IMR-90 (cell line): ENCODE measurements at regions not wholly inside any gene's neighbourhood (a gene's known extent, or its start where the extent isn't known, plus 50 kb on each side); places are given as distances from the start of the nearest gene placed in this dataset.

Source experiments
- ATAC-seq: fragments of 200-7000 bp; cut with Tn5 transposase; 2 replicates; pipeline ENCODE4 v1.9.1; 2020; ENCODE audit warnings: low read depth, mild to moderate bottlenecking, moderate library complexity
- BruUV-seq: library from RNA; stranded (reverse); fragments of 400-500 nt; replicated peaks from 2 replicates; lab custom pipeline; 2021; lab: Mats Ljungman, UMichigan
- CTCF ChIA-PET: fragments of 300-600 bp; formaldehyde crosslinking; extraction: SDS; loops from one replicate; lab custom pipeline; 2021; ENCODE audit warnings: antibody characterized with exemption; lab: Yijun Ruan, JAX
- POLR2A ChIA-PET: fragments of 300-600 bp; sonication (Branson Sonifier 250); formaldehyde crosslinking; loops from one replicate; lab custom pipeline; 2022; ENCODE audit warnings: antibody characterized with exemption; ENCODE audit not compliant: unreplicated experiment; lab: Charles Lee
- DNase-seq: peaks from one replicate; pipeline ENCODE4 v3.0.0; 2013
- H2AFZ ChIP-seq: replicated peaks from 2 replicates; pipeline ENCODE3; 2013; ENCODE audit warnings: low read length, mild to moderate bottlenecking; ENCODE audit not compliant: poor library complexity
- H2AK5ac ChIP-seq: 2 replicates; pipeline ENCODE4 v1.6.1; 2013; ENCODE audit warnings: low read depth, low read length, inconsistent platforms
- H2AK9ac ChIP-seq: replicated peaks from 2 replicates; pipeline ENCODE3; 2013; ENCODE audit warnings: mild to moderate bottlenecking, low read depth, low read length, moderate library complexity; ENCODE audit not compliant: poor library complexity
- H2BK120ac ChIP-seq: 2 replicates; pipeline ENCODE4 v1.6.1; 2013; ENCODE audit warnings: low read depth, low read length, inconsistent platforms
- H2BK15ac ChIP-seq: 3 replicates; pipeline ENCODE4 v1.6.1; 2013; ENCODE audit warnings: low read depth, low read length, inconsistent platforms
- H2BK20ac ChIP-seq: 2 replicates; pipeline ENCODE4 v1.6.1; 2013; ENCODE audit warnings: low read depth, mild to moderate bottlenecking, inconsistent platforms, low read length, moderate library complexity
- H2BK5ac ChIP-seq: 2 replicates; pipeline ENCODE4 v1.6.1; 2013; ENCODE audit warnings: mild to moderate bottlenecking, low read depth, low read length, inconsistent platforms; ENCODE audit not compliant: poor library complexity, severe bottlenecking
- H3K14ac ChIP-seq: replicated peaks from 2 replicates; pipeline ENCODE4 v1.6.1; 2013; ENCODE audit warnings: low read depth, low read length, inconsistent platforms
- H3K18ac ChIP-seq: 2 replicates; pipeline ENCODE4 v1.6.1; 2013; ENCODE audit warnings: low read depth, low read length, control low read depth
- H3K23ac ChIP-seq: 2 replicates; pipeline ENCODE4 v1.6.1; 2013; ENCODE audit warnings: low read depth, low read length, inconsistent platforms
- H3K27ac ChIP-seq: 2 replicates; pipeline ENCODE4 v1.5.1; 2013; ENCODE audit warnings: mild to moderate bottlenecking, control low read depth, low read length; ENCODE audit not compliant: insufficient read depth
- H3K27me3 ChIP-seq: 2 replicates; pipeline ENCODE4 v1.6.1; 2013; ENCODE audit warnings: low read length; ENCODE audit not compliant: control insufficient read depth, insufficient read depth
- H3K36me3 ChIP-seq: 2 replicates; pipeline ENCODE4 v1.6.1; 2013; ENCODE audit warnings: low read length, mixed read lengths; ENCODE audit not compliant: control insufficient read depth, insufficient read depth
- H3K4ac ChIP-seq: 2 replicates; pipeline ENCODE4 v1.6.1; 2013; ENCODE audit warnings: low read depth, low read length, inconsistent platforms
- H3K4me1 ChIP-seq: 2 replicates; pipeline ENCODE4 v1.6.1; 2013; ENCODE audit warnings: low read length, mixed read lengths; ENCODE audit not compliant: control insufficient read depth, insufficient read depth
- H3K4me2 ChIP-seq: 2 replicates; pipeline ENCODE4 v1.6.1; 2013; ENCODE audit warnings: low read depth, mild to moderate bottlenecking, control low read depth, low read length, moderate library complexity
- H3K4me3 ChIP-seq: 2 replicates; pipeline ENCODE4 v1.5.1; 2013; ENCODE audit warnings: low read depth, mild to moderate bottlenecking, control low read depth, low read length, moderate library complexity; ENCODE audit not compliant: insufficient read depth
- H3K56ac ChIP-seq: 2 replicates; pipeline ENCODE4 v1.6.1; 2013; ENCODE audit warnings: low read length, inconsistent platforms; ENCODE audit not compliant: insufficient read depth; ENCODE audit errors: extremely low read depth
- H3K79me1 ChIP-seq, 2 experiments: 2 replicates each; pipeline ENCODE4 v1.6.1; 2013; ENCODE audit warnings: low read length in 2 of 2, inconsistent platforms in 1 of 2, low read depth in 1 of 2
- H3K9ac ChIP-seq: 2 replicates; pipeline ENCODE4 v1.6.1; 2013; ENCODE audit warnings: low read depth, low read length, control low read depth
- H3K9me1 ChIP-seq: 2 replicates; pipeline ENCODE4 v1.6.1; 2013; ENCODE audit warnings: low read length, inconsistent platforms; ENCODE audit not compliant: insufficient read depth
- H3K9me3 ChIP-seq: 2 replicates; pipeline ENCODE4 v1.6.1; 2013; ENCODE audit warnings: low read length; ENCODE audit not compliant: control insufficient read depth, insufficient read depth
- H4K20me1 ChIP-seq: 2 replicates; pipeline ENCODE4 v1.6.1; 2013; ENCODE audit warnings: low read length, inconsistent platforms; ENCODE audit not compliant: insufficient read depth
- H4K5ac ChIP-seq: 2 replicates; pipeline ENCODE4 v1.6.1; 2013; ENCODE audit warnings: mild to moderate bottlenecking, low read depth, low read length, control low read depth
- H4K8ac ChIP-seq, 2 experiments: 2 replicates each; pipeline ENCODE4 v1.6.1; 2013; ENCODE audit warnings: low read depth in 2 of 2, low read length in 2 of 2, control low read depth in 1 of 2, inconsistent platforms in 1 of 2
- H4K91ac ChIP-seq: 2 replicates; pipeline ENCODE4 v1.6.1; 2013; ENCODE audit warnings: low read depth, low read length, inconsistent platforms; ENCODE audit not compliant: insufficient read depth
- BHLHE40 ChIP-seq: fragments of 150-350 bp; IDR thresholded peaks from 2 replicates; pipeline ENCODE4 v1.6.1; 2016; ENCODE audit warnings: mild to moderate bottlenecking, low read depth, low read length
- CEBPB ChIP-seq: IDR thresholded peaks from 2 replicates; pipeline ENCODE4 v1.6.1; 2012; ENCODE audit warnings: low read depth, low read length, improper control_type of control experiment
- CHD1 ChIP-seq: IDR thresholded peaks from 2 replicates; pipeline ENCODE4 v1.6.1; 2012; ENCODE audit warnings: low read depth, low read length, improper control_type of control experiment
- CTCF ChIP-seq: conservative IDR thresholded peaks from 2 replicates; pipeline ENCODE4 v1.5.1; 2012; ENCODE audit warnings: mild to moderate bottlenecking, low read depth, low read length, improper control_type of control experiment
- ELK1 ChIP-seq: fragments of 150-350 bp; IDR thresholded peaks from 2 replicates; pipeline ENCODE4 v1.6.1; 2016; ENCODE audit warnings: low read depth, mild to moderate bottlenecking, low read length, moderate library complexity, borderline replicate concordance
- FOS ChIP-seq: fragments of 150-350 bp; IDR thresholded peaks from 2 replicates; pipeline ENCODE4 v1.6.1; 2016; ENCODE audit warnings: low read depth, low read length
- MAFK ChIP-seq: IDR thresholded peaks from 2 replicates; pipeline ENCODE4 v1.6.1; 2012; ENCODE audit warnings: low read depth, low read length, improper control_type of control experiment
- MAZ ChIP-seq: IDR thresholded peaks from 2 replicates; pipeline ENCODE4 v1.6.1; 2012; ENCODE audit warnings: low read depth, mild to moderate bottlenecking, low read length, improper control_type of control experiment, moderate library complexity, borderline replicate concordance
- MXI1 ChIP-seq: IDR thresholded peaks from 2 replicates; pipeline ENCODE4 v1.6.1; 2012; ENCODE audit warnings: low read depth, mild to moderate bottlenecking, low read length, moderate library complexity, borderline replicate concordance
- NFE2L2 ChIP-seq: fragments of 150-350 bp; IDR thresholded peaks from 2 replicates; pipeline ENCODE4 v1.6.1; 2016; ENCODE audit warnings: low read depth, mild to moderate bottlenecking, low read length
- POLR2A ChIP-seq: IDR thresholded peaks from 2 replicates; pipeline ENCODE4 v1.6.1; 2012; ENCODE audit warnings: mild to moderate bottlenecking, low read depth, low read length
- RAD21 ChIP-seq: IDR thresholded peaks from 2 replicates; pipeline ENCODE4 v1.6.1; 2012; ENCODE audit warnings: low read length, improper control_type of control experiment
- RCOR1 ChIP-seq: IDR thresholded peaks from 2 replicates; pipeline ENCODE4 v1.6.1; 2012; ENCODE audit warnings: mild to moderate bottlenecking, low read length, improper control_type of control experiment; ENCODE audit not compliant: insufficient replicate concordance
- RFX5 ChIP-seq: IDR thresholded peaks from 2 replicates; pipeline ENCODE4 v1.8.0; 2012; ENCODE audit warnings: low read depth, mild to moderate bottlenecking, low read length, moderate library complexity
- SMC3 ChIP-seq: fragments of 150-350 bp; IDR thresholded peaks from 2 replicates; pipeline ENCODE4 v1.6.1; 2016; ENCODE audit warnings: low read depth, mild to moderate bottlenecking, antibody characterized with exemption, low read length, moderate library complexity
- USF2 ChIP-seq: fragments of 150-350 bp; IDR thresholded peaks from 2 replicates; pipeline ENCODE4 v1.6.1; 2017; ENCODE audit warnings: mild to moderate bottlenecking, antibody characterized with exemption, low read length, low read depth
- WGBS, 2 experiments: methylation state at CpG; one replicate each; pipeline versions ENCODE4 v1.1.5 to v1.1.7; 2013; ENCODE audit warnings: missing lambda C conversion rate in 2 of 2; ENCODE audit not compliant: insufficient read length in 1 of 2; ENCODE audit errors: extremely low coverage in 2 of 2; 5-methylcytosine and 5-hydroxymethylcytosine counted together
- dilution Hi-C: fragments of 300-500 bp; cut with HindIII; formaldehyde crosslinking; loops from one replicate; pipeline ENCODE4 v1.14.3; 2018; ENCODE audit warnings: low sequenced_read_pairs; ENCODE audit not compliant: unreplicated experiment
- in situ Hi-C: fragments of 300-500 bp; cut with MboI; formaldehyde crosslinking; loops from 3 replicates; pipeline ENCODE4 v1.14.3; 2019; ENCODE audit warnings: low sequenced_read_pairs, inconsistent platforms, mixed read lengths
- intact Hi-C: fragments of 100-400 bp; cut with micrococcal nuclease; formaldehyde crosslinking; loops from 2 replicates; pipeline ENCODE4 v1.10.0; 2022

GRCh38 chr5:53259176-53259575 is 149.6 kb upstream of the MOCS2 start:
- no TSS peak for BruUV-seq
- ATAC-seq: no peak

More at GRCh38 chr5:53259176-53259575, 149.6 kb upstream of the MOCS2 start:
- no peaks in the 10 kb centered on the region for H3K79me1 ChIP-seq
- no peak overlapping the region for H3K4me2 ChIP-seq
- no peak overlapping the region for H2BK5ac ChIP-seq
- no peak overlapping the region for H3K56ac ChIP-seq
- no peak overlapping the region for H3K27ac ChIP-seq
- H4K91ac ChIP-seq: peak overlapping the region; percentile 11
- H3K9me1 ChIP-seq: 0 out of 2 replicates have a peak, but pooled peaks cover 3% of the 10 kb centered on the region
- no peaks in the 10 kb centered on the region for H3K36me3 ChIP-seq
- peak overlapping the region; percentile 17; the same call in 1 of the 2 replicates for H2AK5ac ChIP-seq
- H2BK15ac ChIP-seq: peak overlapping the region; percentile 85; the same call in 2 of the 3 replicates
- H4K20me1 ChIP-seq: no peaks in the 10 kb centered on the region
- peak overlapping the region; percentile 4; the same call in 1 of the 2 replicates for H4K5ac ChIP-seq
- peaks cover 4% of the 10 kb centered on the region; the same call in 1 of the 2 replicates for H3K4me1 ChIP-seq
- no peak overlapping the region for H3K4me3 ChIP-seq
- H3K9me3 ChIP-seq: no peaks in the 10 kb centered on the region
- no CpG with 5 or more reads among the region's 1 CpG for WGBS, 2 experiments
- intact Hi-C loops (no loop called here), in situ Hi-C loops (no loop called here), dilution Hi-C loops (no loop called here)
- no peak for DNase-seq
- no peaks in the 10 kb centered on the region for H3K27me3 ChIP-seq
- H3K18ac ChIP-seq: peak overlapping the region; percentile 21; the same call in 1 of the 2 replicates
- no peak overlapping the region for H2AK9ac ChIP-seq
- 0 out of 4 replicates have a peak overlapping the region, but pooled peaks of 1 of the 2 experiments have one; percentile 5 for H4K8ac ChIP-seq
- H2AFZ ChIP-seq: no peak overlapping the region
- 0 out of 2 replicates have a peak overlapping the region, but pooled peaks have one; percentile 21 for H3K4ac ChIP-seq
- H3K14ac ChIP-seq: peak overlapping the region; percentile 49; the same call in 1 of the 2 replicates
- H3K9ac ChIP-seq: no peak overlapping the region
- H2BK120ac ChIP-seq: 0 out of 2 replicates have a peak overlapping the region, but pooled peaks have one; percentile 52
- CTCF ChIA-PET: no interaction called here
- H2BK20ac ChIP-seq: peak overlapping the region; percentile 48; the same call in 1 of the 2 replicates
- POLR2A ChIA-PET: no interaction called here
- TF ChIP-seq ELK1 (no peak), POLR2A (no peak), CEBPB (no peak), MAZ (no peak), BHLHE40 (no peak), MAFK (no peak), RFX5 (no peak), USF2 (no peak), RCOR1 (no peak), CTCF (no peak), NFE2L2 (no peak), CHD1 (no peak), MXI1 (no peak), RAD21 (no peak), SMC3 (no peak), FOS (no peak)
- no peak overlapping the region for H3K23ac ChIP-seq
